Activated naive CD8-positive, alpha-beta T cell treated with anti-CD3 and anti-CD28 coated beads, Interleukin-2, amount 50 U/mL, for 24 hours (primary cell): ENCODE measurements at regions not wholly inside any gene's neighbourhood (a gene's known extent, or its start where the extent isn't known, plus 50 kb on each side); places are given as distances from the start of the nearest gene placed in this dataset.

Experiments used
- ATAC-seq: fragments of 150-1000 bp; cut with Tn5 transposase; one replicate; pipeline ENCODE4 v1.10.0; 2021
- DNase-seq: peaks from one replicate; pipeline ENCODE4 v3.0.0; 2021
- H3K27ac Mint-ChIP-seq: one replicate; pipeline ENCODE4 v1.8.0; 2021; ENCODE audit warnings: mild to moderate bottlenecking, mixed read lengths
- H3K27me3 Mint-ChIP-seq: one replicate; pipeline ENCODE4 v1.8.0; 2021; ENCODE audit warnings: mixed read lengths
- H3K36me3 Mint-ChIP-seq: one replicate; pipeline ENCODE4 v1.8.0; 2021; ENCODE audit warnings: low read depth, mixed read lengths
- H3K4me1 Mint-ChIP-seq: one replicate; pipeline ENCODE4 v1.8.0; 2021; ENCODE audit warnings: mixed read lengths
- H3K4me3 Mint-ChIP-seq: one replicate; pipeline ENCODE4 v1.8.0; 2021; ENCODE audit warnings: mild to moderate bottlenecking, moderate library complexity, mixed read lengths
- H3K9me3 Mint-ChIP-seq: one replicate; pipeline ENCODE4 v1.8.0; 2021; ENCODE audit warnings: mixed read lengths

DNA sequence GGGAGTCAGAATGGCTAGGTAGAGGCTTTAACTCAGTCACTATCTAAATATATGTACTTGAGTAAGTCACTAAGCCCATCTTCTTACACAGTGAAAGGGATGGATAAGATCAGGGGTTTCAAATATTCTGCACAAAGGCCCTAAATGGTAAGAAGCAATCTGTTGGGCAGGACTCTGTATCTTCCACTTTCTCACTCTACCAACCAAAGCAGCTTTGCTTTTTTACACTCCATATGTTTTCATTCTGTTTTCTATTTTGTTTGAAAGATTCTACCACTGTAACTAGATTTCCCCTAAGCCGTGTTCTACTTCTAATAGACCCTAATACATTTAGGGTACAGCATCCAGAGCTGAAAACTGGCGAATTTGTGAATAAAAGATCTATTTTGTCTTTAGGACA is 477.5 kb upstream of the NMUR2 start:
- Mint-ChIP-seq H3K36me3 (no peaks in the 10 kb centered on the region), H3K9me3 (peaks cover 5% of the 10 kb centered on the region), H3K27ac (no peak overlapping the region), H3K4me3 (no peak overlapping the region), H3K4me1 (no peaks in the 10 kb centered on the region), H3K27me3 (no peaks in the 10 kb centered on the region)
- ATAC-seq (no peak), DNase-seq (no peak)

DNA sequence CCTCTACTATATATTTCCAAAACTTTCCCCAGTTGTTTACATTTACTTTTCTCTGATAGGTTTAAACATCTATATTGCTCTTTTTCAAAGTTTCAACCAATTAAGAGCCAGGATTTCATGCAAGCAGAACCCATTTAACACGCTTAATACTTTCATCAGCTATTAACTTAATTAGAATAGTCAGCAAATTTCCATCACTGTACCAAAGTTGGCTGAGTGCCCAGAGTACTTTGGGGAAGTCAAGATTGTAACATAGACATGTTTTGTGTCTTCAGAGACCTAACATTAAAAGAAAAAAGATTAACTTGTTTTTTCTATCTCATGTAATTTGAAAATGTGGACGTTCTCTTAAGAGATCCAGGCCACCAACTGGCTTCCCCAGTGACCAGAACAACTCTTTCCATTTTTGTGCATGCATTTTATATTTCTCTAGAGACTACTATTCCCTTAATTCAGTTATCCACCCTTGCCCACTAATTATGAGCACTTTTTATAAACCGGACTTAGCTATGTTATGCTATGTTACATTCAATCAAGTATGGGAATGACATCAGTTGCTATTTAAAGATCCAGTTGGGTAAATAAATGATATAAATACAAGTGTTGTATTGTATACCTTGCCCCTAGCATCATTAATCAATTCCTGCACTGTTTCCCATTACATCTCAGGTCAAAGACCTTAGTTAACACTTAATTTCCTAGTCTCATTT is 478.1 kb upstream of the NMUR2 start:
- Mint-ChIP-seq H3K4me1 (no peaks in the 10 kb centered on the region), H3K4me3 (no peak overlapping the region), H3K27ac (no peak overlapping the region), H3K36me3 (no peaks in the 10 kb centered on the region), H3K9me3 (peaks cover 3% of the 10 kb centered on the region), H3K27me3 (no peaks in the 10 kb centered on the region)
- DNase-seq (no peak), ATAC-seq (no peak)

DNA sequence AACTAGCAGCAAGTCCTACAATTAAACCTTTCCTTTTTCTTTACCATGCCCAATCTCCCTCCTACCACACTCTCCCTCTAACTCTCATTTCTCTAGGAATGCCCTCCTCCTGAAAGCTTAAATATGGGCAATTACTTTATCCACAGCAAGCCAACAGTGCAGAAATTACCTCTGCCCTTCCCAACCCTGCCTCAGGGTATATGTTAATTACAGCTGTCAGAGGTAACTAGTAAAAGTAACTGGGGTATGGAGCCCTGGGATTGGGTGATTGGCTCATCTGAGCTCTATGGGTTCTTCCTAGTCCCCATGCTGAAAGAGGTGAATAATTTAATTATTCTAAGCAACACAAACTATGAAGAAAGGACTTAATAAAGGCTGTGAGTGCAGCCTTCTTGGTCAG is 478.9 kb upstream of the NMUR2 start:
- Mint-ChIP-seq H3K27ac (no peak overlapping the region), H3K9me3 (no peaks in the 10 kb centered on the region), H3K36me3 (no peaks in the 10 kb centered on the region), H3K27me3 (no peaks in the 10 kb centered on the region), H3K4me3 (no peak overlapping the region), H3K4me1 (no peaks in the 10 kb centered on the region)
- no peak for DNase-seq
- no peak for ATAC-seq

DNA sequence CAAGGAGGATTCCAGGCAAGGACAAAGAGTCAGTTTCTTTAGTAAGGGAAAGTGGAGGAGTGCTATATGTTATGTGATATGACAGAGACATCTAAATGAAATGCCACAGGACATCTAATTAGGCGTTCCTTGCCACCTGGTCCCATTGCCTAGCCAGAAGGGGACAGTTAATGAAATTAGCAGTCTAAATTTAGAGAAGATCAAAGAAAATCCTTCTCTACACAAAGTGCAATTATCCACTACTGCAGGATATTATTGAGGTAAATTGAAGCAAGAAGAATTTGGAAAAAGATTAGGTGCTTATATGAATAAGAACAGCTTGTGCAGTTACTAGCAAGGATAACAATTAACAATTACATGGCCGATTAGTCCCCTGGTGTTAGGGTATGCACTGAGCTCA is 495.3 kb upstream of the NMUR2 start:
- no peaks in the 10 kb centered on the region for H3K36me3 Mint-ChIP-seq
- H3K9me3 Mint-ChIP-seq, result peaks cover 4% of the 10 kb centered on the region
- H3K4me1 Mint-ChIP-seq, result no peaks in the 10 kb centered on the region
- H3K27ac Mint-ChIP-seq, result no peak overlapping the region
- no peaks in the 10 kb centered on the region for H3K27me3 Mint-ChIP-seq
- no peak for ATAC-seq
- no peak overlapping the region for H3K4me3 Mint-ChIP-seq
- no peak for DNase-seq

DNA sequence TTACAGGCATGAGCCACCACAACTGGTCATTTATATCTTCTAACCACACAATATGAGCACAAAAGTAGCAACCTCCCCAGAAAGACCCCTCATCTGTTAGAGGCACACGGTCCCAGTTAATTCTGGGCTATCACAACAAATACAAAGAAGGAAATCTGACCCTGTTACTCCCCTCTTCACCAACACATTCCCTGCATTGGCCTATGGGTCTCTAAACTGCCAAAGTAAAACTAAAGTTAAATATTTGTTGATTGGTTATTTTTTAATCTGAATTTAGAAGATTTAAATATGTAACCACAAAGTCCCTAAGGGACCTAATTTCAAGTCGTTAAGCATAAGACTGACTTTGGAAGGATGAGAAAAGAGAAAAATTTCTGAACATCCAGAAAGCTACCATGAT is 496.7 kb upstream of the NMUR2 start:
- peaks cover 4% of the 10 kb centered on the region for H3K9me3 Mint-ChIP-seq
- ATAC-seq, result no peak
- no peaks in the 10 kb centered on the region for H3K27me3 Mint-ChIP-seq
- H3K27ac Mint-ChIP-seq, result no peak overlapping the region
- no peaks in the 10 kb centered on the region for H3K36me3 Mint-ChIP-seq
- H3K4me3 Mint-ChIP-seq, result no peak overlapping the region
- H3K4me1 Mint-ChIP-seq, result no peaks in the 10 kb centered on the region
- DNase-seq, result no peak

DNA sequence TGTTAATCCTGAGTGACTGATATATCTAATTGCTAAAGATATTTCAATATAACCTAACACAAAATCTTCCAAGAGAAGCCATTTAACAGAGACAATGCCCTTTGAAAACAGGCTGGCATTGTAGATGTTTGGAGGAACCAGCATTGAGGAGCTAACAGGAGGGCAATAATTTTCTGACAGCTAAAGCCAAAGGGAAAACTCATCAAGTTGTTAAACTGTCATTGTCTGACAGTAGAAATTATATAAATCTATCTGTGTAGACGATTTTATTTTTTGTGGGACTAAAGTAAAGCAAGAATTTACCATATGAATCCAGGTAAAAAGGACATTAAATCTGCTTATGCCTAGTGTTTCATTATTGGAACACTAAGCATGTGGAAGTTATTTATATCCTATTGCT is 500.2 kb upstream of the NMUR2 start:
- DNase-seq, result no peak
- no peak for ATAC-seq
- no peaks in the 10 kb centered on the region for H3K27me3 Mint-ChIP-seq
- no peaks in the 10 kb centered on the region for H3K36me3 Mint-ChIP-seq
- no peaks in the 10 kb centered on the region for H3K9me3 Mint-ChIP-seq
- no peak overlapping the region for H3K27ac Mint-ChIP-seq
- no peaks in the 10 kb centered on the region for H3K4me1 Mint-ChIP-seq
- H3K4me3 Mint-ChIP-seq, result no peak overlapping the region

DNA sequence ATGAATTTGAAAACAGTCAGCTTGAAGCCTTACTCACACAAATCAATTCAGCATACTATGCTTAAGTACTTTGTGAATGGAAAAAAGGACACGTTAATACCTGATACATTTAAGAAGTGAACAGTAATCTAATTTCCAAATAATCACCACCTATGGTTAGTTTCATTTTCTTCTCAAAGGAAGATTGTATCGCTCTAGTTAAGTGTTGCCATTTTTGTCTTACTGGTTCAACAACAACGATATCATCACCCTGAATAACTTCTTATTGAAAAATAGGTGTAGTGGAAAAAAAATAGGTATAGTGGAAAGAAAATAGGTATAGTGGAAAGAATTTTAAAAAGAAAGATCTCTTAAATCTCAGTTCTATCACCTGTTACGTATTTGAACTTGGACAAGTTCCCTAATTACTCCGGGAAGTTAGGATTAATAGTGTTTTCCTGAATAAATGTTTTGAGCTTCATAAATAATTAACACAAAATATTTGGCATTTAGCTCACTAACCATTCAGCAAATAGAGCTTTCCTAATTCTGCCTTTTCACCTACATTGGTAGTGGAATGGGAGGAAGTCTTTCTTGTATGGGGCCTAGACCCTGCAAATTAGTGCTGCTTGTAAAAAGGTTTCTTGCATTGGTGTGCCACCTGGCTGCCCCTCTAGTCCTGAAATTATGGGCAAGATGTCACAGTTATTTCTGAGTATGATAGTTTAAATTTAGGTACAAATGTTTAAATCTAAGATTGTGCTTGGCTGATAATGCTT is 502.6 kb upstream of the NMUR2 start:
- ATAC-seq, result no peak
- no peak overlapping the region for H3K27ac Mint-ChIP-seq
- H3K27me3 Mint-ChIP-seq, result no peaks in the 10 kb centered on the region
- H3K4me1 Mint-ChIP-seq, result no peaks in the 10 kb centered on the region
- H3K36me3 Mint-ChIP-seq, result no peaks in the 10 kb centered on the region
- DNase-seq, result no peak
- no peak overlapping the region for H3K4me3 Mint-ChIP-seq
- H3K9me3 Mint-ChIP-seq, result peaks cover 4% of the 10 kb centered on the region

DNA sequence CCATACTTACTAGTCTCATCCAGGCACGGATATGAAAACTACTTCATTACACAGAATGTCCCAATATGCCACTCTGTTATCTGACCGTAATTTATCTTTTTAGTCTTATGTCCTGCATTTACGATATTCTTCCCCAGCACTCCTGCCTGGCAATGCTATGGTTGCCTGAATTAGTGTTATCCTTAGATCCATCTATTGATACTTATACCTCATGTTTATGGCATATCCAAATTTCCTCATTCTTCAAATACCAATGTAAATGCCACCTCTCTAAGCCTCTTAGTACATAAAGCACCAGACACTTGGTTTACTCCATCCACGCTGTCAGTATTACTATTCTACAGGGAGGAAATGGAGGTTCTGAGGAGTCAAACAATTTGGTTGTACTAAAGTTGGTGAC is 507.8 kb upstream of the NMUR2 start:
- no peak for ATAC-seq

DNA sequence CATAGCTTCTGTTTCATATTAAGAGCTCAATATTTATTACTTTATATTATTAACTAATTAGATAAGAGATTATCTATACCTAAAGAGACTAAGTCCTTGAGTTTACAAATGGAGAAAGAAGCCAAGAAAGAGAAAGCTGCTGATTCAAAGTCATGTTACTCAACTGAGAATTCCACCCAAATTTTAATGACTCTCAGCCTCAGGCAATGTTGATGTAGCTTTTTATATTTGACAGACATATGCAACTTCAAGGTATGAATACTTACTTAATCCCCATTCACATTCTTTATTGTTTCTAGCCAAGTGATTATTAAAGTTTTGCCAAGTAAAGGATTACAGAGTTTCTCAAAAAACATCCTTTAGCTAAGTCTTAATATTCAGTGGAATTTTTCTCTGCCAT is 527.5 kb upstream of the NMUR2 start:
- ATAC-seq (no peak), DNase-seq (no peak)
- Mint-ChIP-seq H3K9me3 (peaks cover under 1% of the 10 kb centered on the region), H3K4me3 (no peak overlapping the region), H3K27ac (no peak overlapping the region), H3K27me3 (no peaks in the 10 kb centered on the region), H3K4me1 (no peaks in the 10 kb centered on the region), H3K36me3 (no peaks in the 10 kb centered on the region)

More for the DNA sequence above, 507.8 kb upstream of the NMUR2 start:
- H3K27ac Mint-ChIP-seq, result no peak overlapping the region
- H3K9me3 Mint-ChIP-seq, result peaks cover 4% of the 10 kb centered on the region
- DNase-seq, result no peak
- H3K27me3 Mint-ChIP-seq, result no peaks in the 10 kb centered on the region
- no peaks in the 10 kb centered on the region for H3K4me1 Mint-ChIP-seq
- no peak overlapping the region for H3K4me3 Mint-ChIP-seq
- no peaks in the 10 kb centered on the region for H3K36me3 Mint-ChIP-seq

DNA sequence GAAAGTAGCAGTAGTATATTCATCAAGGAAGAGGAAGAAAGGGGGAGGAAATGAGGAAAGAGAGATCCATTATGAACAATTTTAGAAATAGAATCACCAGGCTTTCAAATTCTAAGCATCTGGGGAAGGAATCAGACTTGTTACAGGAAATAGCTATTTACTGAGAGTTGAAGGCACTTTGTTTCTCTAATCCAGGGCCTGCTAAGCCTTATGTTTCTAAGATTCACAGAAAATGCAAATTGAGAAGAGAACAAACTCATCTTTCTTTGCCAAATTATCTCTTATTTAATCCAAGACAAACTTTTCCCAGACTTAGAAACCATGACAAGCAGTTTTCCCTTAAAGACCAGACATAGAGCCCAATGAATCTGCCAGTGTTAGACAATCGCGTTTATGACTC is 528.0 kb upstream of the NMUR2 start:
- Mint-ChIP-seq H3K27ac (no peak overlapping the region), H3K9me3 (peaks cover 5% of the 10 kb centered on the region), H3K27me3 (no peaks in the 10 kb centered on the region), H3K36me3 (no peaks in the 10 kb centered on the region), H3K4me3 (no peak overlapping the region), H3K4me1 (no peaks in the 10 kb centered on the region)
- no peak for ATAC-seq
- no peak for DNase-seq

DNA sequence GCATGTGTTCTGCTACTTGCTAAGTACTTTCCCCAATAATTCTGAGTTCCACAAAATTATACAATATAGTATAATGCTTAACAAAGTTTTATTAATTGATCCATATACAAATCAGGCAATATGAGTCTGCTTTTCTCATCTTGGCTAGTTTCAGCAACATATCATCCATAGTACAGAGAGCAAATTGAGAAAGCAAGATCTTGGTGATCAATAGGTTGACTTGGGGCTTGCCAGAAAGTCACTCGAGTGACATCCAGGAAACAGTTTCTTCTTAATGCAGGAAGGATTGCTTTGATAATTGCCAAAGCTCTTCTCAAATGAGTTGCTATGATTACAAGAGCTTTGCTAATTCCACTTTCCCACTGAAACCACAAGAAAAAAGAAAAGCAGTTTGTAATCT is 533.6 kb upstream of the NMUR2 start:
- H3K4me1 Mint-ChIP-seq, result no peaks in the 10 kb centered on the region
- no peaks in the 10 kb centered on the region for H3K27me3 Mint-ChIP-seq
- peaks cover 9% of the 10 kb centered on the region for H3K9me3 Mint-ChIP-seq
- no peak overlapping the region for H3K4me3 Mint-ChIP-seq
- H3K27ac Mint-ChIP-seq, result no peak overlapping the region
- ATAC-seq, result no peak
- H3K36me3 Mint-ChIP-seq, result no peaks in the 10 kb centered on the region
- no peak for DNase-seq

DNA sequence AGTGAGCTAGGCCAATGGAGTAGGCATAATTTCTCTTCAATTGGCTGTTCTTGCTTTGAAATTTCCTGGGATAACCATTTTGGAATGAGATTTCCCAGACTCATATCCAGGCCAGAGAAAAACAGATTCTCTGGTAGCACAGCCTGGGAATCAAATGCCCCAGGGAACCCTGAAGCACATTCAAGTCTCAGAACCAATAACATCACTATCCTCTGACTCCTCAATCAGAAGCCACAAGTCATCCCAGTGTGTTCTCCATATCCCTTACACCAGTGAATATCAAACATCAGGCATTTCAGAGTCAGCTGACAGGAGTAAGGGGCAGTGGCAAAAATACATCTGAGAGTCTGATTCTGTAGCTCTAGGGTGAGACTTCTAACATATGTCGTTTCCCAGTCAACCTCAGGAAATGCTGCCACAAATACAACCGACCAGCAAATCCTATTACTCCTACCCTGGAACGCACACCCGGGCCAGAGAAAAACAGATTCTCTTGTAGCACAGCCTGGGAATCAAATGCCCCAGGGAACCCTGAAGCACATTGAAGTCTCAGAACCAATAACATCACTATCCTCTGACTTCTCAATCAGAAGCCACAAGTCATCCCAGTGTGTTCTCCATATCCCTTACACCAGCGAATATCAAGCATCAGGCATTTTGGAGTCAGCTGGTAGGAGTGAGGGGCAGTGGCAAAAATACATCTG is 537.7 kb upstream of the NMUR2 start:
- Mint-ChIP-seq H3K27me3 (no peaks in the 10 kb centered on the region), H3K27ac (no peak overlapping the region), H3K4me1 (no peaks in the 10 kb centered on the region), H3K4me3 (no peak overlapping the region), H3K36me3 (no peaks in the 10 kb centered on the region), H3K9me3 (peaks cover 12% of the 10 kb centered on the region)
- no peak for DNase-seq
- ATAC-seq, result no peak

DNA sequence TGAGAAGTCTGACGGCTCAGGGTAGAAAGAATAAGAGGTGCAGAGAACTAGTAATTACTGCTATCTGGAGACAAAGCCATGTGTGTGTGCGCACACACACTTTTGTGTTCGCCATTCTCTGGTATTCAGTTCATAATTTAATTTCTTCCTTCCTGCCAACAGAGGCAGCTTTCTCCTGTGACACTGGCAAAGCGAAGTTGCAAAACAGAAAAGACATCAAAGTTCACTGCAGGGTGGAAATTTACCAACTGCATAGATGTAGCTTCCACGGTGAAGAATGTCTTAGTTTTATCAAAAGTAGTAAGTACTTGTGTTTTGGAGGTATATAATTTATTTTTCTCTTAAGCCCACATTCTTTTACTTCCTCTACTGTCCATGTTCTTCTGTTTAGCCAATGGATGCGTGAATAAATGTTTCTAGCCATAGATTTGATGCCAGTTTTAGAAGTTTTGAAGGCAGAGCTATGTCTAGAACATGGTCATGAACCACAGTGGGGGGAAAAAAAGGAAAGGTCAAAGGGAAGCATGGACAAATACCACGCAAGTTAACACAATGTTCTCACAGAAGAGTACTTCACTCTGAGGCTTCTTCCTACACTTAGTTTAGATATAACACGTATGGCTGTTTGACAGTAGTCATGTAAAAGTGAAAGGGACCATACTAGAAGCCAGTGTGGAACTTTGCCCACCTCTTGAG is 536.5 kb upstream of the GRIA1 start:
- DNase-seq (no peak), ATAC-seq (no peak)
- peaks cover 10% of the 10 kb centered on the region for H3K9me3 Mint-ChIP-seq
- H3K27me3 Mint-ChIP-seq, result no peaks in the 10 kb centered on the region
- no peaks in the 10 kb centered on the region for H3K36me3 Mint-ChIP-seq
- H3K4me1 Mint-ChIP-seq, result no peaks in the 10 kb centered on the region
- no peak overlapping the region for H3K27ac Mint-ChIP-seq
- no peak overlapping the region for H3K4me3 Mint-ChIP-seq

DNA sequence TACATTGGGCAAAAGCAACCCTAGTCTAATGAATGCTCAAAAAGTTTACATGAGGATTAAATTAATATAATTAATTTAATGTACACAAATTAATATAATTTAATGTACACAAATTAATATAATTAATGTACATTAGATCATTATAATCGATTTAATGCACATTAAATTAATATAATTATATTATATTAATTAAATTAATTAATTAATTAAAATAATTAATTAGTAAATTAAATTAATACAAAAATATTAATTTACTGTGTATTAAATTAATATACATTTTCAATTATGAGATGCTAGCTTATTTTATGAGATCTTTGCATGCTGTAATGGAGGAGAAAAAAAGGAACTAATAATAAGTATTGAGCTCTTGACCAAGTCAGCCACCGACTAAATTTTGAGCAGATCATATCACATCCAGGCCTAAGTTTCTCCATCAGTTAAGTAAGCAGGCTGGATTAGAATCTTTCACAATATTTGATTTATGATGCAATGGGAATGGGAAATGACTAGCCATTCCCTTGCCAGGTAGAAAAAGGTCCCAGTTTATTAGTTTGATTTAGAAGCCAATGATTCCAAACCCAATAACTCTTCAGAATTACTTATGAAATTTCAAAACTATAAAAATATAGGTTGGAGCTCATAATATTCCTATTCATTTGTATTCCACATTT is 533.4 kb upstream of the GRIA1 start:
- ATAC-seq, result no peak
- no peaks in the 10 kb centered on the region for H3K36me3 Mint-ChIP-seq
- H3K27me3 Mint-ChIP-seq, result no peaks in the 10 kb centered on the region
- no peak overlapping the region for H3K4me3 Mint-ChIP-seq
- H3K9me3 Mint-ChIP-seq, result peaks cover 5% of the 10 kb centered on the region
- no peak overlapping the region for H3K27ac Mint-ChIP-seq
- H3K4me1 Mint-ChIP-seq, result no peaks in the 10 kb centered on the region
- no peak for DNase-seq
